ENCODE measurements at regions not wholly inside any gene's neighbourhood (a gene's known extent, or its start where the extent isn't known, plus 50 kb on each side); places are given as distances from the start of the nearest gene placed in this dataset.

- no peak for DNase-seq (ENCODE audit: low read depth in 2 of 2)
Measured at GRCh38 chr1:34606504-34606903, 148.3 kb upstream of the GJB5 start.

GRCh38 chr1:34610063-34610462 is 144.8 kb upstream of the GJB5 start:
- DNase-seq (ENCODE audit: low read depth in 2 of 2), result no peak

GRCh38 chr1:34611571-34611970 is 143.3 kb upstream of the GJB5 start:
- no peak for DNase-seq (ENCODE audit: low read depth in 2 of 2)

- no peak for DNase-seq (ENCODE audit: low read depth in 2 of 2)
Measured at GRCh38 chr1:34612091-34612827, 142.6 kb upstream of the GJB5 start.

DNA sequence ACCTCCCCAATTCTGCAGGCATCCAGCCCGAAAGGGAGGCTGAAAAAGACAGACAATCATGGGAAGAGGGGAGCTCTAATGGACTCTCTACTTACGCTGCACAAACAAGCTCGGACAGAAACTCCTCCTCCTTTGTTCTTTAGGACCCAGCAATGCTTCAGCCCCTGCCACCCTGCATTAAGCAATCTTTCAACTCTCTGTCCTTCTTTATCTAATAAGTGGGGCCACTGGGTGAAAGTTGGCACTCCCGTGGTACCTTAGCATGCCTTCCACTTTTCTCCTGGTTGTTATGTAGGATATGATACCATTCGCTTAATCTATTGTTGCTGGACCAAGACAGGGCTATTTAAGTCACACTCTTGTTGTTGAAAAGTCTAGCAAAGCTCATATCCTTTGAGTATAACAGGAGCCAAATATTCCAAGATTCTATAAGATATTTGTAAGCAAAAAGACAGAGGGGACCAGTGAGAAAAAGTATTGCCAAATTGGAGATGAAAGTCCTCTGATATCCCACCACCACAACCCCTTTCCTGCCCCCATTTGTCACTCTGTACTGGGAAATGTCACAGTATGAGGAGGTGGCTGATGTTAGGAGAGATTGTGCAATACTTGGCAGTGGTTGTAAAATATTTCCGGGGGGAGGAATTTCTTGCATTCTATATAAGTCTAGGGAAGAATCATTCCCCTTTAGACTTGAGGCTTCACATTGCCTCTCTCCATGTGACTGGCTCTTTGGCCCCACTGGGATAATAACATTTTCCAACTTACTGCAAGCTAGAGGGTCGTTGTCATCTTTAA is 137.3 kb upstream of the GJB5 start:
- no peak for DNase-seq (ENCODE audit: low read depth in 2 of 2)

GRCh38 chr1:34618381-34618780 is 136.5 kb upstream of the GJB5 start:
- no peak for DNase-seq (ENCODE audit: low read depth in 2 of 2)

GRCh38 chr1:34619256-34619655 is 135.6 kb upstream of the GJB5 start:
- DNase-seq (ENCODE audit: low read depth in 2 of 2), result no peak

- DNase-seq (ENCODE audit: low read depth in 2 of 2), result no peak
Measured at GRCh38 chr1:34621916-34622315, 132.9 kb upstream of the GJB5 start.

GRCh38 chr1:34625521-34626015 is 129.3 kb upstream of the GJB5 start:
- no peak for DNase-seq (ENCODE audit: low read depth in 2 of 2)

- no peak for DNase-seq (ENCODE audit: low read depth in 2 of 2)
Measured at GRCh38 chr1:34627465-34628240, 127.2 kb upstream of the GJB5 start.

- no peak for DNase-seq (ENCODE audit: low read depth in 2 of 2)
Measured at GRCh38 chr1:34631126-34631525, 123.7 kb upstream of the GJB5 start.

DNA sequence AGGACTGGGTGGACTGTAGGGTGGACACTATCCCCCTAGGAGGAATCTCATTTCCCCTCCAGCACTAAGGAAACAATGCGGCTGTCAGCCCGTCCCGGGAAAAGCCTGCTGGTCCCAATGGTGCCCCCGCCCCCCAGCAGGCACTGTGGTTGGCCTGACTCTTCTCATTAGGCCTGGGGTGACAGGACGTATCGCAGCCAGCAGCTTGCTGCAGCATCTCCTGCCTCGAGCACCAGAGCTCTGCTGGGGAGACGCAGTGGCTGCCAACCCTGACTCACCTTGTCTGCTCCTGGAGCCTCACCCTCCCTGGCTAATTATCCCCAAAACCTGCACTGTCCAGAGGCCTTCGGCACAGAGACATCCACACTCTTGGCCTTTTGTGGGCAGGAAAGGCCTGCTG is 115.1 kb upstream of the GJB5 start:
- no peak for DNase-seq (ENCODE audit: low read depth in 2 of 2)

- no peak for DNase-seq (ENCODE audit: low read depth in 2 of 2)
Measured at GRCh38 chr1:34640654-34641401, 114.0 kb upstream of the GJB5 start.

DNA sequence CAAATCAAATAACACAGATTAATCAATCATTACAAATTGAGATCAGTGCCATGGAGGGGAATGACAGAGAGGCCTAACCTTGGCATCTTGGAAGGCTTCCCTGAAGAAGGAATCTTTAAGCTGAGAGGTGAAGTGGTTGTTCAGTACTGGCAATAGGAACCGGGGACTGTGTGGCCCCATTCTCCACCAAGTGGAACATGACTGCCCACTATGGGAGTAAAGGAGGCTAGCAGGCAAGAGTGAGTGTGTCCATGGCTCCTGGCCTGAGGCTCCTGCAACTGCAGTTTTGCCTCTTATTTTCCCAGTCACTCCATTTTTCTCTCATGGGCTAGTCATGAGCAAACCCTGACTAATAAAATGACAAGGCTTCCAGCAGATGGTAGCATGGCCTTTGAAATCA is 112.2 kb upstream of the GJB5 start:
- DNase-seq (ENCODE audit: low read depth in 2 of 2), result no peak

- DNase-seq (ENCODE audit: low read depth in 2 of 2), result no peak
Measured at GRCh38 chr1:34645109-34645688, 109.6 kb upstream of the GJB5 start.

GRCh38 chr1:34645919-34646318 is 108.9 kb upstream of the GJB5 start:
- no peak for DNase-seq (ENCODE audit: low read depth in 2 of 2)

DNA sequence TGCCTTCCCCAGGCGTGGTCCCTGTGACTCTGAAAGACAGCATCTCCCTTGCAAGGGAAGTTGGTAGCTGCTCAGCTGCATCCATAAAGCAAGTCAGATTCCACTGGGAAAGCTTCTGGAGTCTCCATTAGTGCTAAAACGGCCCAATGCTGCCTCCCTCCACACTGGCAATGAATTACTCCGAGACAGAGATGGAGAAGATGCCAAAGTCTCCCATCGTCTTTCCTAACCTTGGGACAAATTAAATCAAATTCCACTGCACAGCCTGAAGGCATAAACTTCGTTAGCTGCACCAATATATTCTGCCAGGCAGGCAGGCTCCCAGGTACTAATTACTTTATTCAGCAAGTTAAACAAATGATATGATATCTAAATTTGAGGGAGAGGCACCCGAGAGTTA is 106.3 kb upstream of the GJB5 start:
- DNase-seq (ENCODE audit: low read depth in 2 of 2), result no peak

DNA sequence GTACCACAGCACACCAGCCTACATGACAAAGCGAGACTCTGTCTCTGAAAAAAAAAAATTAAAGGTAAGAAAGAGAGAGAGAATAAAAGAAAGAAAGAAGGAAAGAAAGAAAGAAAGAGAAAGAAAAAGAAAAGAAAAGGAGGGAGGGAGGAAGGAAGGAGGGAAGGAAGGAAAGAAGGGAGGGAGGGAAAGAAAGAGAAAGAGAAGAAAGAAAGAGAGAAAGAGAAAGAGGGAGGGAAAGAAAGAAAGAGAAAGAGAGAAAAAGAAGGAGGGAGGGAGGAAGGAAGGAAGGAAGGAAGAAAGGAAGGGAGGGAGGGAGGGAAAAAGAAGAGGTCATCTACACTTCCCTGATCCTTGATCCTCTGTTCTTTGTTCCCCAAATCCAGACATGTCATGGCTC is 104.8 kb upstream of the GJB5 start:
- DNase-seq (ENCODE audit: low read depth in 2 of 2), result no peak

DNA sequence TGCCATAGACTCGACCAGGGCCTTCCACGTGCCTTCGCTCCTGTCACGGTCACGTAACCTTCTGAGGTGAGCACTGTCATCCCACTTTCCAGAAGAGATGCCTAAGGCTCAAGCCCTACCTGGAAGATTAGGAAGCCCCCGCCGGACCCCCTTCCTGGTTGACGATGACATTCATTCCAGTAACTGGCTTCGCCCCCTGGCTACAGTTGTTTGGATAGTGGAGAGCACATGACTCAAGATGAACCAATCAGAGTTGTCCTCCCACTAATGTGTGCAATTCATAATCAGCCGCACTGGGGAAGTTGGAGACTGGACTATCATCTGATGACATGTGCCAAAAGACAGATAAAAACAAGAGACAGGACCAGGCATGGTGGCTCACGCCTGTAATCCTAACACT is 104.0 kb upstream of the GJB5 start:
- no peak for DNase-seq (ENCODE audit: low read depth in 2 of 2)

DNA sequence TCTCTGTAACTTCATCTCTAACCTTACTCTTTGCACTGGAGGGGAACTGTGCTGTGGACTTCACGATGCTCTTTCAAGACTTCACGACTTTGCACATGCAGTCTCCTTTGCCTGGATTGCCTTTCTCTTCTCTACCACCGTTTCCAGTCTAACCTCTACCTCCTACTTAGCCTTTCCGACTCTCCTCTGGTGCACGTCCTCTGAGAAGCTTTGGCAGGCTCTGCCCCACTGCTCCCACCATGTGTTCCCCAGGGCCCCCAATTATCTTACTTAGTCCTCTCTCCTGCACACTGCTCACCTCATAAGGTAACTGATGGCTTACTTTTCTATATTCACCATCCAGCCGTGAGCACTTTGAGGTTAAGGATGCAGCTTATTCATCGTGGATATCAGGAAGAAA is 101.7 kb upstream of the GJB5 start:
- no peak for DNase-seq (ENCODE audit: low read depth in 2 of 2)

GRCh38 chr1:34655206-34655874 is 99.5 kb upstream of the GJB5 start:
- DNase-seq (ENCODE audit: low read depth in 2 of 2), result no peak

Data from stimulated activated CD8-positive, alpha-beta memory T cell treated with anti-CD3 and anti-CD28 coated beads, Interleukin-2, amount 100 ng/mL, for 48 hours (primary cell).